HepG2 (cell line): ENCODE measurements at regions not wholly inside any gene's neighbourhood (a gene's known extent, or its start where the extent isn't known, plus 50 kb on each side); places are given as distances from the start of the nearest gene placed in this dataset.

ENCODE experiments used
- ATAC-seq: fragments of 200-7000 bp; cut with Tn5 transposase; 3 replicates; pipeline ENCODE4 v1.9.1; 2020; ENCODE audit warnings: mild to moderate bottlenecking, moderate library complexity
- BruUV-seq: library from RNA; stranded (reverse); fragments of 400-500 nt; replicated peaks from 2 replicates; lab custom pipeline; 2021; lab: Mats Ljungman, UMichigan
- CTCF ChIA-PET: fragments of 300-600 bp; formaldehyde crosslinking; extraction: SDS; loops from one replicate; lab custom pipeline; 2021; ENCODE audit warnings: low total read pairs, inconsistent platforms, low intra/inter-chr PET ratio; lab: Yijun Ruan, JAX
- POLR2A ChIA-PET: fragments of 350-600 bp; sonication (Branson Sonifier 250); formaldehyde crosslinking; loops from one replicate; lab custom pipeline; 2020; ENCODE audit warnings: antibody characterized with exemption, inconsistent platforms; lab: Yijun Ruan, JAX
- DNase-seq: peaks from one replicate; pipeline ENCODE4 v3.0.0-alpha.2; 2015; ENCODE audit warnings: low spot score
- FAIRE-seq: peaks from 3 replicates; lab custom pipeline; 2011; peaks lifted over from hg19 to GRCh38; lab: Jason Lieb, UNC
- H2AFZ ChIP-seq: one replicate; pipeline ENCODE4 v1.6.1; 2011; ENCODE audit warnings: low read length, inconsistent platforms
- H3K27ac ChIP-seq: fragments of 300-600 bp; 3 replicates; pipeline ENCODE4 v1.8.0; 2011; ENCODE audit warnings: mixed run types, mild to moderate bottlenecking, mixed read lengths, low read length, inconsistent platforms; ENCODE audit not compliant: insufficient read depth; ENCODE audit errors: extremely low read length
- H3K27me3 ChIP-seq, 2 experiments: fragments of 200-600 bp in 1 of 2; 2 replicates in 1 of 2; 3 replicates in 1 of 2; pipeline versions ENCODE4 v1.6.0 to v1.8.0; 2011; ENCODE audit warnings: low read length in 2 of 2, mild to moderate bottlenecking in 2 of 2, moderate library complexity in 2 of 2, inconsistent platforms in 1 of 2; ENCODE audit not compliant: insufficient read depth in 2 of 2, control insufficient read depth in 1 of 2
- H3K36me3 ChIP-seq, 2 experiments: fragments of 200-600 bp in 1 of 2; replicated peaks in 1 of 2; 2 replicates in 1 of 2; 3 replicates in 1 of 2; pipeline versions ENCODE4 v1.5.1 to v1.8.0; 2011; ENCODE audit warnings: low read length in 2 of 2, inconsistent platforms in 1 of 2; ENCODE audit not compliant: insufficient read depth in 2 of 2, control insufficient read depth in 1 of 2
- H3K4me1 ChIP-seq: 2 replicates; pipeline ENCODE4 v1.5.1; 2012; ENCODE audit warnings: low read length, inconsistent platforms; ENCODE audit not compliant: insufficient read depth
- H3K4me2 ChIP-seq: 2 replicates; pipeline ENCODE4 v1.6.0; 2011; ENCODE audit warnings: low read depth, low read length, inconsistent platforms
- H3K4me3 ChIP-seq, 3 experiments: fragments of 200-600 bp in 1 of 3; sonication (generic), shearing (Covaris generic) in 1 of 3; replicated peaks in 1 of 3; 2 replicates each; pipeline ENCODE4 v1.5.1; 2011 to 2016; ENCODE audit warnings: low read length in 3 of 3, inconsistent platforms in 2 of 3, low read depth in 2 of 3, mild to moderate bottlenecking in 2 of 3, control low read depth in 1 of 3, mixed read lengths in 1 of 3; ENCODE audit not compliant: insufficient read depth in 1 of 3
- H3K79me2 ChIP-seq: one replicate; pipeline ENCODE4 v1.6.1; 2011; ENCODE audit warnings: low read length, inconsistent platforms; ENCODE audit not compliant: insufficient read depth
- H3K9ac ChIP-seq: 2 replicates; pipeline ENCODE4 v1.6.0; 2011; ENCODE audit warnings: mild to moderate bottlenecking, low read depth, low read length, inconsistent platforms; ENCODE audit not compliant: insufficient read depth
- H3K9me3 ChIP-seq: 2 replicates; pipeline ENCODE4 v1.5.1; 2012; ENCODE audit warnings: mild to moderate bottlenecking, low read length
- H4K20me1 ChIP-seq: 2 replicates; pipeline ENCODE4 v1.6.0; 2011; ENCODE audit warnings: inconsistent platforms, mild to moderate bottlenecking, low read length, moderate library complexity; ENCODE audit not compliant: insufficient read depth
- CBFB ChIP-seq: sonication (generic); formaldehyde crosslinking; IDR thresholded peaks from 2 replicates; pipeline ENCODE4 v1.4.0; 2020; ENCODE audit warnings: missing genetic modification reagents
- CENPX ChIP-seq: sonication (generic); formaldehyde crosslinking; IDR thresholded peaks from 2 replicates; pipeline ENCODE4 v1.9.0; 2021; ENCODE audit warnings: mild to moderate bottlenecking, missing genetic modification reagents, moderate library complexity
- DRAP1 ChIP-seq: IDR thresholded peaks from 2 replicates; pipeline ENCODE4 v1.6.1; 2016; ENCODE audit warnings: missing genetic modification reagents, missing compliant biosample characterization
- HMG20A ChIP-seq: IDR thresholded peaks from 2 replicates; pipeline ENCODE4 v1.6.1; 2016; ENCODE audit warnings: borderline replicate concordance
- ISL2 ChIP-seq: sonication (generic); formaldehyde crosslinking; IDR thresholded peaks from 2 replicates; pipeline ENCODE4 v1.5.0; 2020; ENCODE audit warnings: missing genetic modification reagents
- KDM5A ChIP-seq: fragments of 200-600 bp; sonication (generic); IDR thresholded peaks from 2 replicates; pipeline ENCODE4 v1.7.0; 2018; ENCODE audit warnings: antibody characterized with exemption, mild to moderate bottlenecking, low read length, borderline replicate concordance
- MAX ChIP-seq: IDR thresholded peaks from 2 replicates; pipeline ENCODE4 v1.6.1; 2012; ENCODE audit warnings: inconsistent platforms
- MED8 ChIP-seq: sonication (generic); formaldehyde crosslinking; IDR thresholded peaks from 2 replicates; pipeline ENCODE4 v1.8.1; 2023; ENCODE audit warnings: mild to moderate bottlenecking, missing genetic modification reagents; ENCODE audit not compliant: insufficient replicate concordance
- MZF1 ChIP-seq: sonication (generic); formaldehyde crosslinking; IDR thresholded peaks from 2 replicates; pipeline ENCODE4 v1.8.1; 2023; ENCODE audit warnings: mild to moderate bottlenecking, missing genetic modification reagents, borderline replicate concordance
- NFE2 ChIP-seq: sonication (generic); formaldehyde crosslinking; IDR thresholded peaks from 2 replicates; pipeline ENCODE4 v1.4.0; 2020; ENCODE audit warnings: missing genetic modification reagents
- TBX3 ChIP-seq: fragments of 450-650 bp; IDR thresholded peaks from 2 replicates; pipeline ENCODE4 v1.6.1; 2017; ENCODE audit warnings: antibody characterized with exemption, mild to moderate bottlenecking, inconsistent platforms, borderline replicate concordance
- TCF7L2 ChIP-seq: IDR thresholded peaks from 2 replicates; pipeline ENCODE4 v1.6.1; 2011; ENCODE audit warnings: mild to moderate bottlenecking, low read depth, low read length, moderate library complexity
- ZKSCAN1 ChIP-seq: fragments of 150-350 bp; IDR thresholded peaks from 2 replicates; pipeline ENCODE4 v1.6.1; 2014; ENCODE audit warnings: low read length
- ZNF274 ChIP-seq: sonication (generic); formaldehyde crosslinking; IDR thresholded peaks from 2 replicates; pipeline ENCODE4 v1.5.1; 2020; ENCODE audit warnings: mild to moderate bottlenecking, missing genetic modification reagents
- ZNF644 ChIP-seq: IDR thresholded peaks from 2 replicates; pipeline ENCODE4 v1.6.1; 2016; ENCODE audit warnings: low read depth
- WGBS: methylation state at CpG from one replicate; pipeline ENCODE4 v1.1.6; 2017; ENCODE audit warnings: low lambda C conversion rate; 5-methylcytosine and 5-hydroxymethylcytosine counted together
- in situ Hi-C: cut with HindIII; loops from 2 replicates; pipeline ENCODE4 v1.10.0; 2017; ENCODE audit warnings: low pct_unique_long_range_greater_than_20kb; ENCODE audit not compliant: extremely low pct_ligation_motif_present
- intact Hi-C: fragments of 100-400 bp; cut with micrococcal nuclease; formaldehyde crosslinking; loops from one replicate; pipeline ENCODE4 v1.10.0; 2022; ENCODE audit not compliant: unreplicated experiment
- TF ChIP-seq, protein P1 (sequence below): IDR thresholded peaks from 2 replicates; pipeline ENCODE4 v1.6.1; 2016; ENCODE audit warnings: low read depth, control low read depth
- TF ChIP-seq, protein P2 (sequence below): sonication (generic); formaldehyde crosslinking; IDR thresholded peaks from 2 replicates; pipeline ENCODE4 v1.4.0; 2020; ENCODE audit warnings: missing genetic modification reagents

DNA sequence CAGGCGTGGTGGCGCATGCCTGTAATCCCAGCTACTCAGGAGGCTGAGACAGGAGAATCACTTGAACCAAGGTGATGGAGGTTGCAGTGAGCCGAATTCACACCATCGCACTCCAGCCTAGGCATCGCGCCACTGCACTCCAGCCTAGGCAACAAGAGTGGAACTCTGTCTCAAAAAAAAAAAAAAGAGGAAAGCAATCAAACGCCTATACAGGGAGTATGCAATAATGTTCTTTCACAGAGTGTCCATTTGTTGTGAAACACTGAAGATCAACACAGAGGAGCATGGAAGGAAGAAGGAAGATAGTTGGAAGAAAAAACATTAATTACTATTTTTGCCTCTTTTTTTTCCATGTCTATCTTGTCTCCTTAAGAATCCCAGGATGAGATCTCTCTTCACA lies 113.4 kb downstream of the FBXO8 start:
- Histone ChIP-seq H3K79me2 (no peaks in the 10 kb centered on the region), H2AFZ (no peak overlapping the region), H4K20me1 (no peaks in the 10 kb centered on the region), H3K4me1 (no peaks in the 10 kb centered on the region), H3K27ac (no peak overlapping the region)
- no peak for FAIRE-seq
- 50% methylated on average over 7 of the region's 7 CpGs for WGBS
- intact Hi-C loops, result no loop called here
- in situ Hi-C loops, result no loop called here
- TF ChIP-seq CBFB (CRISPR knock-in tag) (no peak), MED8 (no peak), TBX3 (no peak), MAX (no peak), CENPX (CRISPR knock-in tag) (no peak), ISL2 (no peak), DRAP1 (CRISPR knock-in tag) (no peak), HMG20A (no peak), ZKSCAN1 (no peak), NFE2 (CRISPR knock-in tag) (no peak), KDM5A (no peak), ZNF644 (CRISPR knock-in tag) (no peak), ZNF274 (CRISPR knock-in tag) (no peak), TCF7L2 (no peak), MZF1 (CRISPR knock-in tag) (no peak)
- TF ChIP-seq, protein P1, sequence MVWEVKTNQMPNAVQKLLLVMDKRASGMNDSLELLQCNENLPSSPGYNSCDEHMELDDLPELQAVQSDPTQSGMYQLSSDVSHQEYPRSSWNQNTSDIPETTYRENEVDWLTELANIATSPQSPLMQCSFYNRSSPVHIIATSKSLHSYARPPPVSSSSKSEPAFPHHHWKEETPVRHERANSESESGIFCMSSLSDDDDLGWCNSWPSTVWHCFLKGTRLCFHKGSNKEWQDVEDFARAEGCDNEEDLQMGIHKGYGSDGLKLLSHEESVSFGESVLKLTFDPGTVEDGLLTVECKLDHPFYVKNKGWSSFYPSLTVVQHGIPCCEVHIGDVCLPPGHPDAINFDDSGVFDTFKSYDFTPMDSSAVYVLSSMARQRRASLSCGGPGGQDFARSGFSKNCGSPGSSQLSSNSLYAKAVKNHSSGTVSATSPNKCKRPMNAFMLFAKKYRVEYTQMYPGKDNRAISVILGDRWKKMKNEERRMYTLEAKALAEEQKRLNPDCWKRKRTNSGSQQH (CRISPR knock-in tag), result no peak
- TF ChIP-seq, protein P2, sequence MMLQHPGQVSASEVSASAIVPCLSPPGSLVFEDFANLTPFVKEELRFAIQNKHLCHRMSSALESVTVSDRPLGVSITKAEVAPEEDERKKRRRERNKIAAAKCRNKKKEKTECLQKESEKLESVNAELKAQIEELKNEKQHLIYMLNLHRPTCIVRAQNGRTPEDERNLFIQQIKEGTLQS, result no peak
- TF ChIP-seq, all 625 proteins: peak for 0
- Histone ChIP-seq H3K4me2 (no peak overlapping the region), H3K4me3 (no peak overlapping the region), H3K27me3 (no peaks in the 10 kb centered on the region), H3K9ac (no peak overlapping the region), H3K9me3 (no peaks in the 10 kb centered on the region), H3K36me3 (no peaks in the 10 kb centered on the region)
- POLR2A ChIA-PET, result no interaction called here
- DNase-seq (no peak), ATAC-seq (no peak)
- CTCF ChIA-PET, result no interaction called here
- no TSS peak for BruUV-seq
